ENCODE measurements at regions not wholly inside any gene's neighbourhood (a gene's known extent, or its start where the extent isn't known, plus 50 kb on each side); places are given as distances from the start of the nearest gene placed in this dataset.
A peak's percentile ranks its signal among the peaks of the same experiment; 100 is the strongest.
"Not testable (repeated sequence)": the region's sequence is repeated elsewhere in the genome, so short reads cannot be mapped to it uniquely, and the experiment has no call there.

GRCh38 chr1:224012162-224012561 lies 101.7 kb upstream of the FBXO28 start:
- H3K27ac Mint-ChIP-seq (ENCODE audit: unreplicated experiment); CTCF ChIA-PET; DNase-seq; H3K4me1 Mint-ChIP-seq (ENCODE audit: low read depth, unreplicated experiment); H3K27me3 Mint-ChIP-seq (ENCODE audit: unreplicated experiment); intact Hi-C loops (cut with micrococcal nuclease; ENCODE audit: unreplicated experiment); H3K9me3 Mint-ChIP-seq (ENCODE audit: low read depth, unreplicated experiment); H3K4me3 Mint-ChIP-seq (ENCODE audit: low read depth, unreplicated experiment); BruUV-seq (replicated peaks): not testable (repeated sequence)
- H3K36me3 Mint-ChIP-seq (ENCODE audit: insufficient read depth, unreplicated experiment), result peaks cover 16% of the 10 kb centered on the region

DNA sequence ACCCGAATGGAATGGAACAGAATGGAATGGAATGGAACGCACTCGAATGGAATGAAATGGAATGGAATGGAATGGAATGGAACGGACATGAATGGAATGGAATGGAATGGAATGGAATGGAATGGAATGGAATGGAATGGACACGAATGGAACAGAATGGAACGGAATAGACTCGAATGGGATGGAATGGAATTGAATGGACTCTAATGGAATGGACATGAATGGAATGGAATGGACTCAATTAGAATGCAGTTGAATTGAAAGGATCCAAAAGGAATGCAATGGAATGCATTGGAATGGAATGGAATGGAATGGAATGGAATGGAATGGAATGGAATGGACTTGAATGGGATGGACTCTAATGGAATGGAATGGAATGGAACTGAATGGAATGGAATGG lies 102.2 kb upstream of the FBXO28 start:
- H3K4me1 Mint-ChIP-seq (ENCODE audit: low read depth, unreplicated experiment); DNase-seq; intact Hi-C loops (cut with micrococcal nuclease; ENCODE audit: unreplicated experiment); BruUV-seq (replicated peaks); CTCF ChIA-PET; H3K27me3 Mint-ChIP-seq (ENCODE audit: unreplicated experiment); H3K9me3 Mint-ChIP-seq (ENCODE audit: low read depth, unreplicated experiment); H3K27ac Mint-ChIP-seq (ENCODE audit: unreplicated experiment); H3K4me3 Mint-ChIP-seq (ENCODE audit: low read depth, unreplicated experiment): not testable (repeated sequence)
- H3K36me3 Mint-ChIP-seq (ENCODE audit: insufficient read depth, unreplicated experiment), result peaks cover 19% of the 10 kb centered on the region

- CTCF ChIA-PET; H3K4me3 Mint-ChIP-seq (ENCODE audit: low read depth, unreplicated experiment); intact Hi-C loops (cut with micrococcal nuclease; ENCODE audit: unreplicated experiment); H3K9me3 Mint-ChIP-seq (ENCODE audit: low read depth, unreplicated experiment); H3K27ac Mint-ChIP-seq (ENCODE audit: unreplicated experiment); H3K27me3 Mint-ChIP-seq (ENCODE audit: unreplicated experiment); H3K4me1 Mint-ChIP-seq (ENCODE audit: low read depth, unreplicated experiment); DNase-seq; BruUV-seq (replicated peaks): not testable (repeated sequence)
- H3K36me3 Mint-ChIP-seq (ENCODE audit: insufficient read depth, unreplicated experiment), result peaks cover 21% of the 10 kb centered on the region
Observed at GRCh38 chr1:224011153-224011552, 102.8 kb upstream of the FBXO28 start.

DNA sequence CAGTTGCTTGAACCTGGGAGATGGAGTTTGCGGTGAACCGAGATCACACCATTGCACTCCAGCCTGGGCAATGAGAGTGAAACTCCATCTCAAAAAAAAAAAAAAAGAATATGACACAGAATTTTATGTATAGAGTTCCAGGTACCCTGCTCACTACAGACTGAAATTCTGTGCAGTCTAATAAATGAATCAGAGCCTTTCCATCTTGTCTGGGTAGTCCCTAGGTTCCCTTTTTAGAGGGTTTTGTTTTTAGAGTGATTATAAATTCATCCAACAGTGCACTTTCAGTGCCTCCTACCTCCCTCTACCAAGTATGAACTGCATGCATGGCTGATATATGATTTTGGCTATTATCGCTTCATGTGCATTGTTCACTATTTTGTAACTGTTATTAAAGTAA lies 107.9 kb upstream of the FBXO28 start:
- H3K4me1 Mint-ChIP-seq (ENCODE audit: low read depth, unreplicated experiment); H3K4me3 Mint-ChIP-seq (ENCODE audit: low read depth, unreplicated experiment); H3K27ac Mint-ChIP-seq (ENCODE audit: unreplicated experiment); CTCF ChIA-PET; H3K9me3 Mint-ChIP-seq (ENCODE audit: low read depth, unreplicated experiment); BruUV-seq (replicated peaks); H3K27me3 Mint-ChIP-seq (ENCODE audit: unreplicated experiment); intact Hi-C loops (cut with micrococcal nuclease; ENCODE audit: unreplicated experiment); DNase-seq: not testable (repeated sequence)
- H3K36me3 Mint-ChIP-seq (ENCODE audit: insufficient read depth, unreplicated experiment), result peaks cover 37% of the 10 kb centered on the region

DNA sequence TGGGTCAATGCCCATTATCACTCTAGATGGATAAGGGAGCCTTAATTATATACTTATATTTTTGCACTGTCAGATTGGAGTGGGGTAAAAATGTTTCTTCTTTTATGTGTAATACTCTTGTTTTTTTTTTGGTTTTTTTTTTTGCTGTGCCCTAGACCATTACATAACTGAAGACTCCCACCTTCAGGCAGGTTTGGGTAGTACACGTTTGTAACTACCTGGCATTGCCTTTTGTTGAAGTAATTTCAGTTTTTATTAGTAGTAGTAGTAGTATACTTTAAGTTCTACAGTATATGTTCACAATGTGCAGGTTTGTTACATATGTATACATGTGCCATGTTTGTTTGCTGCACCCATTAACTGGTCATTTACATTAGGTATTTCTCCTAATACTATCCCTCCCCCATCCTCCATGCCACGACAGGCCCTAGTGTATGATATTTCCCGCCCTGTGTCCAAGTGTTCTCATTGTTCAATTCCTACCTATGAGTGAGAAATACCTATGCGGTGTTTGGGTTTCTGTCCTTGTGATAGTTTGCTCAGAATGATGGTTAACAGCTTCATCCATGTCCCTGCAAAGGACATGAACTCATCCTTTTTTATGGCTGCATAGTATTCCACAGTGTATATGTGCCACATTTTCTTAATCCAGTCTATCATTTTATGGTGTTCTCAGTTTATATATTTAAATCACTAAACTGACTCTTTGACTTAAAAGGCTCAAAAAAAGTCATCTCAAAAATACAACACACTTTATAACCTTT lies 109.2 kb upstream of the FBXO28 start:
- H3K27ac Mint-ChIP-seq (ENCODE audit: unreplicated experiment); H3K27me3 Mint-ChIP-seq (ENCODE audit: unreplicated experiment); H3K4me3 Mint-ChIP-seq (ENCODE audit: low read depth, unreplicated experiment); intact Hi-C loops (cut with micrococcal nuclease; ENCODE audit: unreplicated experiment); H3K9me3 Mint-ChIP-seq (ENCODE audit: low read depth, unreplicated experiment); H3K4me1 Mint-ChIP-seq (ENCODE audit: low read depth, unreplicated experiment); CTCF ChIA-PET; BruUV-seq (replicated peaks): not testable (repeated sequence)
- peak; percentile 25 for TF ChIP-seq CTCF (IDR thresholded peaks at IDR 0.05; ENCODE audit: unreplicated experiment)
- peaks cover 30% of the 10 kb centered on the region for H3K36me3 Mint-ChIP-seq (ENCODE audit: insufficient read depth, unreplicated experiment)
- peak; percentile 44 for DNase-seq

DNA sequence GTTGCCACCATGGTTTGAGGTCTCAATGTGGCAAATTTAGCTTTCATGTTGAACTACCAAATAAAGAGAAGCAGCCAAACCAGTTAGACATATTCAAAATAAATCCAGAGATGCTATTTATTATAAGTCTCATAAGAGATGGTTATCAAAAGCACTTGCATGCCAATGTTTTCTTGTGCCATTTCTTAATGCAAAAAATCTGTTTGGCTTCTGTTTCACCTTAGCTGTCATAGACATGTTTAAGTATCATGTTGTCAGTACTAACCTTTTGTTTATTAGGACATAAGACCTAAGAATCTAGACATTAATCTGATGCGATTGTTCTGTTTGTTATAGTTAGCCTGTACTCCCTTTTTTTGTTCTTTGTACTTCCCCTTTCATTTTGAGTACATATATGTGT lies 110.0 kb upstream of the FBXO28 start:
- intact Hi-C loops (cut with micrococcal nuclease; ENCODE audit: unreplicated experiment); H3K27ac Mint-ChIP-seq (ENCODE audit: unreplicated experiment); BruUV-seq (replicated peaks); H3K4me3 Mint-ChIP-seq (ENCODE audit: low read depth, unreplicated experiment); DNase-seq; H3K27me3 Mint-ChIP-seq (ENCODE audit: unreplicated experiment); CTCF ChIA-PET; H3K9me3 Mint-ChIP-seq (ENCODE audit: low read depth, unreplicated experiment); H3K4me1 Mint-ChIP-seq (ENCODE audit: low read depth, unreplicated experiment): not testable (repeated sequence)
- peaks cover 33% of the 10 kb centered on the region for H3K36me3 Mint-ChIP-seq (ENCODE audit: insufficient read depth, unreplicated experiment)

DNA sequence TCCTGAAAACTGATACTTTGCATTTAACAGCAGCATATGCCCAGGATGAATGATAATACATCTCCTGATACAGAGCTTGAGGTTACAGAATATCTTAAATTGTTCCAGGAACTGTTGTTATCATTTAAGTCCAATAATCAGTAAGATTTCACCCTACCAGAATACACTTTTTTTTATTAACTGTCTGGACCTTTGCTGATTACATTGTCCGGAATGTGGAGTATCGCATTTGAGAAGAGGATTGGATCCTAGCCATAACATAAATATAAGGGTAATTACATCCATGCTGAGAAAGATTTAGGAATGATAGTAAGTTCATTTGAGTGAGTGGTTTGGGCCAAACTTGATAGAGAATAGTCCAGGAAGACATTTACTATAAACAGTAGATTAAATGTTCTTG lies 112.2 kb upstream of the FBXO28 start:
- CTCF ChIA-PET; DNase-seq; H3K27me3 Mint-ChIP-seq (ENCODE audit: unreplicated experiment); H3K4me3 Mint-ChIP-seq (ENCODE audit: low read depth, unreplicated experiment); BruUV-seq (replicated peaks); H3K9me3 Mint-ChIP-seq (ENCODE audit: low read depth, unreplicated experiment); H3K27ac Mint-ChIP-seq (ENCODE audit: unreplicated experiment); intact Hi-C loops (cut with micrococcal nuclease; ENCODE audit: unreplicated experiment): not testable (repeated sequence)
- Mint-ChIP-seq H3K4me1 (ENCODE audit: low read depth, unreplicated experiment) (peaks cover 10% of the 10 kb centered on the region), H3K36me3 (ENCODE audit: insufficient read depth, unreplicated experiment) (peaks cover 37% of the 10 kb centered on the region)

DNA sequence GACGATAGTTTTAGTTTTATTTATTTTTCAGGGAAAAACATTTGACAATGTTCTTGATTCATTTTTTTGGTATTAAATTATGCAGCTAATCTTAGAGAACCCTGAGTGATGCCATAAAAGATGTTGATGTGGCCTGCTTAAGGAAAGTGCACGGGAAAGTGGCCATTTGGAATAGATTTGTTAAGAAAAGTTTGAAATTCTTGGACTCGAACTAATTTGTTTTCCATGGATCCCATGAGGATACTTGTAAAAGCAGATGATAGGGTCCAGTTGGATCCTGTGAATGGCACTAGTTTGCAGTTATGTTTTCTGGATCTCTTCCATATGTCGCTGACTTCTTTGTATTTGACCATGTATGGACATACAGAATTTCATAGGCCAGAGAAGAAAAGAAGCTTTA lies 114.2 kb upstream of the FBXO28 start:
- intact Hi-C loops (cut with micrococcal nuclease; ENCODE audit: unreplicated experiment); H3K4me3 Mint-ChIP-seq (ENCODE audit: low read depth, unreplicated experiment); H3K9me3 Mint-ChIP-seq (ENCODE audit: low read depth, unreplicated experiment); BruUV-seq (replicated peaks); H3K27me3 Mint-ChIP-seq (ENCODE audit: unreplicated experiment); CTCF ChIA-PET; DNase-seq; H3K27ac Mint-ChIP-seq (ENCODE audit: unreplicated experiment): not testable (repeated sequence)
- peaks cover 10% of the 10 kb centered on the region for H3K4me1 Mint-ChIP-seq (ENCODE audit: low read depth, unreplicated experiment)
- H3K36me3 Mint-ChIP-seq (ENCODE audit: insufficient read depth, unreplicated experiment), result peaks cover 28% of the 10 kb centered on the region

DNA sequence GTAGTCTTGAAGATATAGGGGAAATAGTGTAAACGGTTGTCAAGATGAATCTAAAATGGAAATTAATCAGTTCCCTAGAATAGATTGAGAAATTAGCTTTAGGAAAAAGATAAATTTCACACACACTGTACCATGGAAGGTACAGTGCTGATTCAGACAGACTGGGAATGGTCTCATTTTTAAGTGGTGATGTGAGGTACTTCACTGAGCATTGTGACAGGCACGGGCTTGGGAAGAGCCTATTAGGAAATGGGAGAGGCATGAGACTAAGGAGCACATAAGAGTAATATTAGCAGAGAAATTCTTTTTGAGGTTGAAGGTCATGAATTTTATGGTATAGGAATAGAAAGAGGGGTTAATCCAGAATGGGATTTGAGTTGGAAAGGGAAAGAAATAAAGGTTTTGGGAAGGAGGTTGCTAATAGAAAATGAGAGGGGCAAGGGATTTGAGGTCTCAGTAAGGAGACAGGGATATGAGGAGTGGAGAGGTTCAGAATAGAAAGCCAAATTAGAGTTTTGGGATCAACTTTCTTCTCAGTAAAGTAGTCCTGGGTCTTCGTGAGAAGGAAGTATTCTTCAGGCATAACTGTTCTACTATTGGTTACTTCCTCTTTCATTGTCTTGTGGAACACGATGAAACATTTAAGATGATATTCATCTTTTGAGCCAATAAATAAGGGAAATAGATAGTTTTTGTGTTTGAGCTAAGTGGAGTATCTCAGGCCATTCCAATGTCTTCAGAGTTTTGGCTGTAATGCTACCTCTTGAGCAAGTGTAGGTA lies 115.0 kb upstream of the FBXO28 start:
- BruUV-seq (replicated peaks); DNase-seq; CTCF ChIA-PET; H3K9me3 Mint-ChIP-seq (ENCODE audit: low read depth, unreplicated experiment); intact Hi-C loops (cut with micrococcal nuclease; ENCODE audit: unreplicated experiment); H3K4me3 Mint-ChIP-seq (ENCODE audit: low read depth, unreplicated experiment); H3K27me3 Mint-ChIP-seq (ENCODE audit: unreplicated experiment): not testable (repeated sequence)
- H3K27ac Mint-ChIP-seq (ENCODE audit: unreplicated experiment), result peak overlapping the region; percentile 29
- peaks cover 26% of the 10 kb centered on the region for H3K36me3 Mint-ChIP-seq (ENCODE audit: insufficient read depth, unreplicated experiment)
- peaks cover 10% of the 10 kb centered on the region for H3K4me1 Mint-ChIP-seq (ENCODE audit: low read depth, unreplicated experiment)

Measured in Calu3 (cell line).